G401.6 (cell line): ENCODE measurements at regions not wholly inside any gene's neighbourhood (a gene's known extent, or its start where the extent isn't known, plus 50 kb on each side); places are given as distances from the start of the nearest gene placed in this dataset.

Experiments used
- FAIRE-seq: peaks from 2 replicates; lab custom pipeline; 2012; peaks lifted over from hg19 to GRCh38; lab: Jason Lieb, UNC

- no peak for FAIRE-seq
These were observed 99.1 kb upstream of the TMCC3 start for GRCh38 chr12:94749455-94749854.

DNA sequence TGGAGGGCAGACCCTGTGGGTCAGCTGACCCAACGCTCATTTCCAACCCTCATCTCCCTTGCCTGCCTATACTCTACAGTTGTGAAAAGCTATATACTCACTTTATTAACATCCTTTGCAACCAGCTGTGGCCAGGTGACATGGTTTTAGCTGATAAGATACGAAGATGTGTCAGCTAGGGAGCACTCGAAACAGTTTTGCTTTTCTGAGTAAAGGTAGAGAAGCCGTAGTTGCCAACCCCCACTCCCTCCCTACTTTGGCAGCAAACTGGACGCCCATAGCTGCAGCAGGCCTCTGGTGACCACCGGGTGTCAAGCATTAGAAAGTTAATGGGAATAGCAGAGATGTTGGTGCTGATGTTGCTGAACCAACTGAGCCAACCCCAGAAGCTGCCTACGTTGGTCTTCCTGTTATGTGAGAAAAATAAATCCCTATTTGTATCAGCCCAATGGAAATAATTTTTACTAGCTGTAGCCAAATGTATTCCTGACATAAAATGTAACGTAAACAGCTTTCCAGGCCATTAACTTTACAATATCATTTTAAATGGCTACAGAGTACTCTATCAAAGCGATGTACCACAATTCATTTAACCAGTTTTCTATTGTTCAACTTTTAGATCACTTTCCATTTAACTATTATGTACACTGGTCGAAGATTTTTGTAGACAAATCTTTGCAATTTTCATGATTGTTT, 98.5 kb upstream of the TMCC3 start:
- no peak for FAIRE-seq

DNA sequence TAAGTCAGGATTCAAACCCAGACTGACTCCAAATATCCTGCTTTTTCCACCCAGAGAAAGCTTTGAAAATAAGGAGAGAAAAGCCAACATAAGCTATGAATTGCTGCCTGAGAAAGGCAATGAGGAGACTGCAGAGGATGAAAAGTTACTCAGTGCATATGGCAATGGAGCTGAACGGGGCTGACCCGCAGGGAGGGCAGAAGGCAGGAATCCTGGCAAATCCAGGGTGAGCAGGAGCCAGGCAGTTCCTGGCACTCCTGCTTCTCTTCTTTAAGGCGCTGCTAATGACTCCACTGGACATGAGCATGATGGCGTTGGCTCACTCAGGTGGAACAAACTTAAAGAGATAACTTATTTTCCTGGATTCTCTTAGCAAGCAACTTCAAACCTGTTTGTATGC, 95.2 kb upstream of the TMCC3 start:
- no peak for FAIRE-seq

DNA sequence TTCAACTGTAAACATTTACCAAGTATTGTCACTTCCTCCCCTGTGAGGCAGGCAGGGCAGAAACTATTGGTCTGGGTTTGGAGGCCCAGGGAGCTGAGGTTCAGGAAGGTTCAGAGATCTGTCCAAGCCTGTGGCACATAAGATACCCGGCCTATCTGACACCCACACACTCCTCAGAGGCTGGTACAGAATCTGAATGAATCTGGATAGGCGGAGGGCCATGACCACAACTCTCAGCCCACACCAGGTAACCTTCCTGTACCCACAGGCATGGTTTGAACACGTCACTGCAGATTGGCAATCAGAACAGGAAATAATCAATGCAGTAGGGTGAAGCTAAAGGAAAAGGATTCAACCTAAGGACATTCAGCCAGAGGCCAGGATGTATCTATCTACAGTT, 92.8 kb upstream of the TMCC3 start:
- no peak for FAIRE-seq

DNA sequence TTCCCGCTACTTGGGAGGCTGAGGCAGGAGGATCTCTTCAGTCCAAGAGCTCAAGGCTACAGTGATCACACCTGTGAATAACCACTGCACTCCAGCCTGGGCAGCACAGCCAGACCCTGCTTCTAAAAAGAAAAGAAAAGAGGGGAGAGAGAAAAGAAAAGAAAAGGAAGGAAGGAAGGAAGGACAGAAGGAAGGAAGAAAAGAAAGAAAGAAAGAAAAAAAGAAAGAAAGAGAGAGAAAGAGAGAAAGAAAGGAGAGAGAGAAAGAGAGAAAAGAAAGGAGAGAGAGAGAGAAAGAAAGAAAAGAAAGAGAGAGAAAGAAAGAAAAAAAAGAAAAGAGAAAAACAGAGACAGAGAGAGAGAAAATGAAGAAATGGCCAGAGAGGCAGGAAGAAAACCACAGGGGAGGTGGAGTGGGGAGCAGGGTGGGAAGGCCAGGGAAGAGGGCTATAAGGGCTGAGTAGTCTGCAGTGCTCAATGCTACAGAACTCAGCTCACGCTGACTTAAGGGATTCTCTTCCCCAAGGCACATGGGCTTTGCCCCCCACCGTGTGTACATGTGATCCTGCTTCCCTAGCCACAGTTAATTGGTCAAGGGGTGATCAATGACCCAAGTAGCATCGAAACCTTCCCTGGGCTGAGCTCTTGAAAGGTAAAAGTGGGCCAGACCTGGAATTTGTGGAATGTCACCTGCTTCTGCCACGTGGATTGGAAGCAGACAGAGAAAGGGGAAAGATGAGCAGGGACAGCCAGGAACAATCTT, 90.4 kb upstream of the TMCC3 start:
- FAIRE-seq = no peak

- FAIRE-seq = no peak
These were observed 86.5 kb upstream of the TMCC3 start for GRCh38 chr12:94736820-94737219.

DNA sequence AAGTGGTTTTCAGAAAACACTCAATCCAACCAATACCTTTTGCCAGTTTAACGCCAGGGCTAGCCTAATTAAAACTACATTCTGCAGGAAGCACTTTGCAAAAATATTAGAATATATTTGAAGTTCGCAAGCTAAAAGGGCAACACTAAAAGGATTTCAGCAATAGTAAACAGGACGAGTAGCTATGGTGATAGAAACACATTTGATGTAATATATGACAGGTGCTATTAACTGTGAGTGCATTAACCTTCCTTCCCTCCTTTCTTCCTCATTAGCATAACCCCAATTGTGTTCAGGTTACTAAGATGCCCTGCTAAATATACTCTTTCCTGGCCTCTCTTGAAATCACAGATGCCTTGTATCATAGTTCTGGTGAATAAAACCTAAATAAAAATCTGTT, 85.6 kb upstream of the TMCC3 start:
- FAIRE-seq = no peak

DNA sequence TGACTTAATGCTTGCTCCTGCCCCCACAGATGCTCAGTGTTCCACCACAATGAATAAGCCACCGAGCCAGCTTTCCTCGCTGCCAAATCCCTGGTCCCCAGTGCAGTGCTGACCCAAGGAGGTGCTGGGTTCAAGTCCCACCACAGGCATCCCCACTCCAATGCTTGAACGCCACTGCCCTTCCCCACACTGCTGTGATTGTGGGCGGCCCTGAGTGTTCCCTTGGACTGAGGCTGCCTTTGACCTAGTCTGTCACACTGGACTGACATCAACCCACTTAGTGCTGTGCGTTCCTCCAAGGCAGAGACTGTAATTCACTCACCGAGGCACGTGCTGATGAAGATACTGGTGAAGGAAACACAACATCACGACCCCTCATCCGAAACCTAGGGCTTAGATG, 83.4 kb upstream of the TMCC3 start:
- no peak for FAIRE-seq

DNA sequence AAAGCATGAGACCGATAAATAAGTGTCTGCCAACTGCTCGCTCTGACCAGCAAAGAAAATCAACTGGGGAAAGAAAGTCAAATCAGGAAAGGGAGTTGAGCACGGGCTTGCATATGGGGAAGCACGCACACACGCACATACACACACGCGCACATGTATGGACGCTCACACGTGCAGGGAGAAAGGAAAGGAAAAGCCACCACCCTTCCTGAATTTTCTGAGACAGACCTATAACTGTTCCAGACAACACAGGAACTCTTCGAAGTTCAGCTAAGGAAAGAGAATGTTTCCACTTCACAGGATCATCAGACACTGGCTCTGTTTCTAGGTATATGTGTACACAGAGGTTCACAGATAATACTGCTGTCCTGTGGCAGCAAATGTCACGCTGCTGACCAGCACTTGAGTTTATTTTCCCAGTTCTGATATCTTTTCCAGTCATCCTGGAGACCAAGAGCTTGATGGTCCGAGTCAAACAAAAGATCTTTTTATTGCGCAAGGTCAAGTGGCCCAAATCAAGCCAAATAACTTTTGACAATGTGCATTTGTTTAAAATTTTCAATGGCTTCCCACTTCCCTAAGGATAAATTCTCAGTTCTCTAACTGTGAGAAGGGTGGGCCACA, 82.1 kb upstream of the TMCC3 start:
- no peak for FAIRE-seq

DNA sequence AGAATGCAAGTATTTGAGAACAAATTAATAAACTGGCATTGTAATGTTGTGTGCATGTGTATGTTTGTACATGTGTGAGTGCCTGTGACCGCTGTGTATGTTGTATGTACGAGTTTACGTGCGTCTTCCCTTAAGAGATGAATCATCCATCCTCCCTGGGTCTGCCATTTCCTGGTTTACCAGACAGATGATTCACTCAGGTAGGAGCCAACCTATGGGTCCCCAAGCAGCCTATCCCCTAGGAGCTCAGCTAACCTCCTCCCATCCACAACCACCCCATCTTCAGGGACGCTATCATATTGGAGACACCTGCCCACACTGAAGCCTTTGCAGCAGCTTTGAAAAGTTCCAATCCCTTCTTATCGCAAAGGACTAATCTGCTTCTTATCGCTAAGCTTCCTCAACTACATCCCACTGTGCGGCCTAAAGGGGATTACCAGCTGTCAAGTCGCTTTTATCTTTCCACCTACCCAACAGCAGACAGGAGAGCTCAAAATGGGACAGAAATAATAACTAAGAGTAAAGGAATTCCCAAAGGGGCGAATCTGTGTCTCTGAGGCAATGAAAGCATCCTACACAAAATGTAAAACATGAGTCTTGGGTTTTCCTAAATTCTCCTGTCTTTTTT, 81.5 kb upstream of the TMCC3 start:
- FAIRE-seq = no peak

DNA sequence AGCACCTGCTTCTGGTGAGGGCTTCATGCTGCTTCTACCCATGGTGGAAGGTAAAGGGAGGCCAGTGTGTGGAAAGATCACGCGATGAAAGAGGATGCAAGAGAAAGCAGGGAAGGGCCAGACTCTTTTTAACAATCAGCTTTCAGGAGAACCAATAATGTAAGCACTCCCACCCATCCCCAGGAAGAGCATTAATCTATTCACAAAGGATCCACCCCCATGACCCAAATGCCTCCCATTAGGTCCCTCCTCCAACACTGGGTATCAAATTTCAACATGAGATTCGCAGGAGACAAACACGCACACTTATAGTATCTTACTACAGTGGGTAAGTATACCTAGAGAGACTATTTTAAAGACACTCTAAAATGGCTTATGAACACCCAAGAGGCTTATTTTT, 80.5 kb upstream of the TMCC3 start:
- FAIRE-seq = no peak

- FAIRE-seq = no peak
These were observed 76.0 kb upstream of the TMCC3 start for GRCh38 chr12:94726236-94726835.

DNA sequence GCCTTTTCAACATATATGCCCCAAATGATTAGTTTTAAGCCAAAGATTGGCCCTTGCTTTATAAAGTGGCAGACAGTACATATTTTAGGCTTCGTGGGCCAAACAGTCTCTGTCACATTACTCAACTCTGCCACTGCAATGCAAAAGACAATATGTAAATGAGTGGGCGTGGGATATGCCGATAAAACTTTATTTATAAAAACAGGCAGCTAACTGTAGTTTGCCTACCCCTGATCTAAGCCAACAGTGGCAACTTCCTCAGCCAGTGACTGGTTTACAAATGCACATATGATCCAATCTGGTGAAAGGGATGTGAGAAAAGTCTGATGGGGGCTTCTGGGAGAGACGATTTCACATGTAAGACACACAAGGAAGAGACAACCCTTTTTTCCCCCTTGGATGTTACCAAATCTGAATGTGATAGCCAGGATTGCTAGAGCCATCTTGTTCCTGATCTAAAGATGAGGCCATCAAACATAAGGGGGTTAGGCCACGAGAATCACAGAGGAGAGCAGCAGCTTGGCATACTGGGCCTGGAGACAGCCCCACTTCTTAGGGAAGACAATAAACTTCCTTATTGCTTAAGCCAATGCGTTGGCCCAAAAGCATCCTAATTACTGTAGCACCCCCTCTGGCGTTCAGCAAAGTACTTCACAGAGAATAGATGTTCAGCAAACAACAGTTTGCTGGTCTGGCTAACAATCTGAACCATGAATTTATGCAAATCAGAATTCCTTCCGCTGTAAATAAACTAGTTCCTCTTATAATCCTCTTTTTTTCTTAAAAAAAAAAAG, 75.2 kb upstream of the TMCC3 start:
- no peak for FAIRE-seq

DNA sequence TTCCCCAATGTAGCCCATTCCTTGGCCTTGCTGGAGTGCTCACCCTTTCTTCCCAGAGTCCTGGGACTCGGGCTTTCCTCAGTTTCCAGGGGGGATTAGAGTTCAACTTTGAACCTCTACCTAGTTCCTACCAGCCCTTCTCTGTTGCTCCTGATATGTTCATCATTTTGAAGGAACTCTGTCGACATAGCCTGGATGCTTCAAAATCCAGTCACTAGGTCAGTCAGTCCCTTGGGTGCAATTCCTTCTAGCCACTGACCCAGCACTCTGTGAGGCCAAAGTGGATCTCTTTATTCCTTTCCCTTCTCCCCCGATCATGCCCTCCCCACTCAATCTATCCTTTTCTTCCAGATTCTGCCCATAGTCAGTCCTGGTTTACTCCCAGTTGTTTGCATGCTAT, 72.3 kb upstream of the TMCC3 start:
- FAIRE-seq = no peak

GRCh38 chr12:94721173-94721572, 70.8 kb upstream of the TMCC3 start:
- no peak for FAIRE-seq

DNA sequence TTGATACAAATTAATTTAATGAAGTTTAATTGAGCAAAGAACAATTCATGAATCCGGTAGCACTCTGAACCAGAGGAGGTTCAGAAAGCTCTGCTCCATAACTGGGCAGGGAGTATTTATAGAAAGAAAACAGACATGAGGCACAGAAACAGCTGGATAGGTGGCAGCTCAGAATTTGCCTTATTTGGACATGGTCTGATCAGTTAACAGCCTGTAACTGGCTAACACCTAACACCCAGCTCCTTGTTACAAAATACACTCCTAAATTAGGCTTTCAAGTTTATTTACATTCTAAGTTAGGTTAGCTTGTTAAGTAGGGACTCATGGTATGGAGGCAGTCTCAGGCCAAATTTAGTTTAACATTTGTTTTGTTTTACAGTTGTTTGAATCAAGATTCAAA, 67.8 kb upstream of the TMCC3 start:
- FAIRE-seq = no peak

GRCh38 chr12:94717656-94718055, 67.3 kb upstream of the TMCC3 start:
- FAIRE-seq = no peak

DNA sequence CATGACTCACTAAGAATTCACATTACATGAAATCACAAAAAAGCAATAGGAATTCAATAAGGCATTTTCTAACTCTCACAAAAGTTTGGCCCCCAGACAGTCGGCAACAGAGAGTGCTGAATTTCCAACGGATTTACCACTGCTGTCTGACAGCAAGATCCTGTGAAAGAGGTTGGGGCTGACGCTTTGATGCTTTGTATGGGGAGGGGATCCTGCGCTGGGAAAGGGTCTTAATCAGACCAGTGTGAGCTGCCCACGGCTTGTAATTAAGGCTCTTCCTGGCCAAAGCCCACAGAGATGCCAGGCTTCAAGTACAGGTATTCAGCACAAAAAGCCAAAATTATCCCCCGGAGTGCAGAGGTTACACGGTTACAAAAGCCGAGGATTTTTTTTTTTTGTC, 66.8 kb upstream of the TMCC3 start:
- no peak for FAIRE-seq

- no peak for FAIRE-seq
These were observed 66.0 kb upstream of the TMCC3 start for GRCh38 chr12:94716339-94716738.

GRCh38 chr12:94714378-94715114, 64.2 kb upstream of the TMCC3 start:
- no peak for FAIRE-seq

- FAIRE-seq = no peak
These were observed 62.6 kb upstream of the TMCC3 start for GRCh38 chr12:94712815-94713515.
